ENCODE measurements at regions not wholly inside any gene's neighbourhood (a gene's known extent, or its start where the extent isn't known, plus 50 kb on each side); places are given as distances from the start of the nearest gene placed in this dataset.
A peak's percentile ranks its signal among the peaks of the same experiment; 100 is the strongest.
"Not testable (repeated sequence)": the region's sequence is repeated elsewhere in the genome, so short reads cannot be mapped to it uniquely, and the experiment has no call there.

- no peak for FAIRE-seq
These were observed 391.7 kb upstream of the SGCG start for GRCh38 chr13:22789027-22789593.

GRCh38 chr13:22789916-22790315 is 390.9 kb upstream of the SGCG start:
- FAIRE-seq: no peak

GRCh38 chr13:22793598-22794134 is 387.1 kb upstream of the SGCG start:
- no peak for FAIRE-seq

GRCh38 chr13:22800526-22801401 is 380.0 kb upstream of the SGCG start:
- FAIRE-seq: no peak

- FAIRE-seq: no peak
These were observed 379.3 kb upstream of the SGCG start for GRCh38 chr13:22801402-22802003.

GRCh38 chr13:22812793-22813192 is 368.0 kb upstream of the SGCG start:
- FAIRE-seq: no peak

GRCh38 chr13:22813531-22814377 is 367.0 kb upstream of the SGCG start:
- FAIRE-seq: not testable (repeated sequence)

GRCh38 chr13:22814433-22814832 is 366.3 kb upstream of the SGCG start:
- FAIRE-seq: not testable (repeated sequence)

- no peak for FAIRE-seq
These were observed 359.2 kb upstream of the SGCG start for GRCh38 chr13:22821589-22821988.

GRCh38 chr13:22825186-22825585 is 355.6 kb upstream of the SGCG start:
- no peak for FAIRE-seq

GRCh38 chr13:22828081-22828480 is 352.7 kb upstream of the SGCG start:
- no peak for FAIRE-seq

GRCh38 chr13:22836475-22836874 is 344.3 kb upstream of the SGCG start:
- FAIRE-seq: peak; percentile 41

GRCh38 chr13:22837980-22838647 is 342.7 kb upstream of the SGCG start:
- no peak for FAIRE-seq

GRCh38 chr13:22839603-22840530 is 340.9 kb upstream of the SGCG start:
- FAIRE-seq: no peak

- no peak for FAIRE-seq
These were observed 334.2 kb upstream of the SGCG start for GRCh38 chr13:22846551-22846950.

GRCh38 chr13:22848539-22849052 is 332.2 kb upstream of the SGCG start:
- FAIRE-seq: no peak

GRCh38 chr13:22855926-22856325 is 324.9 kb upstream of the SGCG start:
- FAIRE-seq: no peak

GRCh38 chr13:22858980-22859379 is 321.8 kb upstream of the SGCG start:
- not testable (repeated sequence) for FAIRE-seq

GRCh38 chr13:22859411-22859810 is 321.4 kb upstream of the SGCG start:
- FAIRE-seq: not testable (repeated sequence)

GRCh38 chr13:22861958-22862466 is 318.8 kb upstream of the SGCG start:
- no peak for FAIRE-seq

- no peak for FAIRE-seq
These were observed 318.3 kb upstream of the SGCG start for GRCh38 chr13:22862478-22862877.
